Ishikawa (cell line): ENCODE measurements at regions not wholly inside any gene's neighbourhood (a gene's known extent, or its start where the extent isn't known, plus 50 kb on each side); places are given as distances from the start of the nearest gene placed in this dataset.

Experiments used
- CEBPB ChIP-seq: IDR thresholded peaks from 2 replicates; pipeline ENCODE4 v1.6.1; 2012
- CREB1 ChIP-seq: IDR thresholded peaks from 2 replicates; pipeline ENCODE4 v1.6.1; 2012; ENCODE audit warnings: low read depth
- EGR1 ChIP-seq: IDR thresholded peaks from 2 replicates; pipeline ENCODE4 v1.6.1; 2012
- EP300 ChIP-seq: IDR thresholded peaks from 2 replicates; pipeline ENCODE4 v1.6.1; 2012; ENCODE audit warnings: borderline replicate concordance
- FOXM1 ChIP-seq: IDR thresholded peaks from 2 replicates; pipeline ENCODE4 v1.6.1; 2012; ENCODE audit warnings: low read depth, borderline replicate concordance
- MAX ChIP-seq: IDR thresholded peaks from 2 replicates; pipeline ENCODE4 v1.6.1; 2012
- NFIC ChIP-seq: IDR thresholded peaks from 2 replicates; pipeline ENCODE4 v1.6.1; 2012
- RAD21 ChIP-seq: IDR thresholded peaks from 2 replicates; pipeline ENCODE4 v1.6.1; 2012; ENCODE audit warnings: low read depth
- TAF1 ChIP-seq: IDR thresholded peaks from 2 replicates; pipeline ENCODE4 v1.6.1; 2012; ENCODE audit warnings: low read depth, mild to moderate bottlenecking
- TCF12 ChIP-seq: IDR thresholded peaks from 2 replicates; pipeline ENCODE4 v1.6.1; 2012; ENCODE audit warnings: low read depth
- TEAD4 ChIP-seq: IDR thresholded peaks from 2 replicates; pipeline ENCODE4 v1.6.1; 2012
- YY1 ChIP-seq: IDR thresholded peaks from 2 replicates; pipeline ENCODE4 v1.6.1; 2012; ENCODE audit warnings: low read depth
- ZBTB7A ChIP-seq: IDR thresholded peaks from 2 replicates; pipeline ENCODE4 v1.6.1; 2012; ENCODE audit warnings: low read depth
- TF ChIP-seq, protein P1 (sequence below): IDR thresholded peaks from 2 replicates; pipeline ENCODE4 v1.6.1; 2012; ENCODE audit warnings: low read depth, mild to moderate bottlenecking
- TF ChIP-seq, protein P2 (sequence below): IDR thresholded peaks from 2 replicates; pipeline ENCODE4 v1.6.1; 2012

DNA sequence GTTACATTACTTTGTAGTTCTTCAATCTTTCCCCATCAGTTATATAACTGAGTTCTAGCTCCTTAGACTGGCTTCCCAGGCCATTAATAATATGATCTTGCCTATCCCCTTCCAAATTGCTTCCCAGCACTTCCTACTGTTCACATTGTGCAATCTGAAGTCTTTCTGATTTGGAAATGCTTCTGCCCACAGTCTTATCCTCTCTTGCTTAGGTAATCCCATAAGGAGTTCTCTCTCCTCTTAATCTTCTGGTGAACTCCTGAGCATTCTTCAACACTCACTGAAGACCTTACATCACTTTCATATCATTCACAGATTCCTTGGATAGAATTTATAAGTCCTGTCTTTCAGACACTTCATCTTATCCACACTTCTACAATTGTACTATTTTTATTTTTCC is 132.7 kb upstream of the TTC29 start:
- TF ChIP-seq RAD21 = no peak
- no peak for TF ChIP-seq NFIC
- no peak for TF ChIP-seq TEAD4
- no peak for TF ChIP-seq EGR1
- no peak for TF ChIP-seq YY1
- TF ChIP-seq MAX = no peak
- TF ChIP-seq, protein P1, sequence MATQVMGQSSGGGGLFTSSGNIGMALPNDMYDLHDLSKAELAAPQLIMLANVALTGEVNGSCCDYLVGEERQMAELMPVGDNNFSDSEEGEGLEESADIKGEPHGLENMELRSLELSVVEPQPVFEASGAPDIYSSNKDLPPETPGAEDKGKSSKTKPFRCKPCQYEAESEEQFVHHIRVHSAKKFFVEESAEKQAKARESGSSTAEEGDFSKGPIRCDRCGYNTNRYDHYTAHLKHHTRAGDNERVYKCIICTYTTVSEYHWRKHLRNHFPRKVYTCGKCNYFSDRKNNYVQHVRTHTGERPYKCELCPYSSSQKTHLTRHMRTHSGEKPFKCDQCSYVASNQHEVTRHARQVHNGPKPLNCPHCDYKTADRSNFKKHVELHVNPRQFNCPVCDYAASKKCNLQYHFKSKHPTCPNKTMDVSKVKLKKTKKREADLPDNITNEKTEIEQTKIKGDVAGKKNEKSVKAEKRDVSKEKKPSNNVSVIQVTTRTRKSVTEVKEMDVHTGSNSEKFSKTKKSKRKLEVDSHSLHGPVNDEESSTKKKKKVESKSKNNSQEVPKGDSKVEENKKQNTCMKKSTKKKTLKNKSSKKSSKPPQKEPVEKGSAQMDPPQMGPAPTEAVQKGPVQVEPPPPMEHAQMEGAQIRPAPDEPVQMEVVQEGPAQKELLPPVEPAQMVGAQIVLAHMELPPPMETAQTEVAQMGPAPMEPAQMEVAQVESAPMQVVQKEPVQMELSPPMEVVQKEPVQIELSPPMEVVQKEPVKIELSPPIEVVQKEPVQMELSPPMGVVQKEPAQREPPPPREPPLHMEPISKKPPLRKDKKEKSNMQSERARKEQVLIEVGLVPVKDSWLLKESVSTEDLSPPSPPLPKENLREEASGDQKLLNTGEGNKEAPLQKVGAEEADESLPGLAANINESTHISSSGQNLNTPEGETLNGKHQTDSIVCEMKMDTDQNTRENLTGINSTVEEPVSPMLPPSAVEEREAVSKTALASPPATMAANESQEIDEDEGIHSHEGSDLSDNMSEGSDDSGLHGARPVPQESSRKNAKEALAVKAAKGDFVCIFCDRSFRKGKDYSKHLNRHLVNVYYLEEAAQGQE = no peak
- no peak for TF ChIP-seq TCF12
- TF ChIP-seq CREB1 = no peak
- TF ChIP-seq TAF1 = no peak
- TF ChIP-seq FOXM1 = no peak
- TF ChIP-seq, protein P2, sequence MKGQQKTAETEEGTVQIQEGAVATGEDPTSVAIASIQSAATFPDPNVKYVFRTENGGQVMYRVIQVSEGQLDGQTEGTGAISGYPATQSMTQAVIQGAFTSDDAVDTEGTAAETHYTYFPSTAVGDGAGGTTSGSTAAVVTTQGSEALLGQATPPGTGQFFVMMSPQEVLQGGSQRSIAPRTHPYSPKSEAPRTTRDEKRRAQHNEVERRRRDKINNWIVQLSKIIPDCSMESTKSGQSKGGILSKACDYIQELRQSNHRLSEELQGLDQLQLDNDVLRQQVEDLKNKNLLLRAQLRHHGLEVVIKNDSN = no peak

- TF ChIP-seq RAD21 (no peak), NFIC (peak; percentile 32; the same call in 1 of the 2 replicates), ZBTB7A (no peak), TAF1 (no peak), MAX (no peak), EP300 (no peak), EGR1 (no peak)
Measured at GRCh38 chr4:147078875-147079658, 133.4 kb upstream of the TTC29 start.

DNA sequence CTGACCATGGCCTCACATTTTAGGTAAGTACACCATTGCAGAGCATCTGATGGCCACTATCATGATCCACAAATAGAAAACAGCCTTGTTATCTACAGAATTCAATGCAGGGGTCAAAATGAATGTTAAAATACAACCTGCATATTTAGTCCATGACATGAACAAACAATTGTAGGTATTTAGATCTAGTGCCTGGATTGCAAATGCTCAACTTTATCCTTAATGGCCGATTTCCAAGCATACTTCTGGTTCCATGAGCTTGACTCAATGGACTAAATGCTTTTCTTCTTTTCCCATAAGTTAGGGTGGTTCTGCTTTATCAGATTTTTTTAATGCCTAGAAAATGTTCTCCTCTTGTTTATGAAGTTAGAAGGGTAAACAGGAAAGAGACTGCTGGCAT is 139.2 kb upstream of the TTC29 start:
- no peak for TF ChIP-seq NFIC
- TF ChIP-seq, protein P1 = no peak
- no peak for TF ChIP-seq EP300
- no peak for TF ChIP-seq CEBPB
- no peak for TF ChIP-seq TCF12
- no peak for TF ChIP-seq TEAD4
- no peak for TF ChIP-seq EGR1
- no peak for TF ChIP-seq FOXM1
- no peak for TF ChIP-seq TAF1
- no peak for TF ChIP-seq RAD21

DNA sequence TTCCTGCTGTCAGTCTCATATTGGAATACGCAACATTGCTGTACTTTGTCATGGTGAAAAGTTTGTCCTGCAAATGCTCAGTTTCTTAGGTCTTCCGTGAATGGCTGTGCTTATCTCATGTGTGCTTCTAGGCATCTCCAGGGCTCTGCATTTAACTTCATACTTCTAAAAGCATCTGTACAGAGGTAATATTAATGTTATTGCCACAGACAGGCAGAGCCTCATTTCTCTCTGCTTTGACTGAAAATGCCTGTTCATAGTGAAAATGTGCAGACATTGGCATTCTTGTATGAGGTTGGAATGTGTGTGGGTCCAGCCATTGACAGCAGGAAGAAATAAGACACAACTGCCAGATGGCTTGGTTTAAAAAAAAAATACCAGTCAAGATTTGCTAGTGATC is 140.1 kb upstream of the TTC29 start:
- no peak for TF ChIP-seq ZBTB7A
- TF ChIP-seq EP300 = no peak
- TF ChIP-seq, protein P1 = no peak
- no peak for TF ChIP-seq EGR1
- no peak for TF ChIP-seq CREB1
- no peak for TF ChIP-seq TCF12
- no peak for TF ChIP-seq CEBPB
- no peak for TF ChIP-seq NFIC
- no peak for TF ChIP-seq FOXM1
- TF ChIP-seq RAD21 = no peak
- no peak for TF ChIP-seq TEAD4
- TF ChIP-seq YY1 = no peak
- TF ChIP-seq TAF1 = no peak
- TF ChIP-seq MAX = no peak
